A549 (cell line): ENCODE measurements at regions not wholly inside any gene's neighbourhood (a gene's known extent, or its start where the extent isn't known, plus 50 kb on each side); places are given as distances from the start of the nearest gene placed in this dataset.

ENCODE experiments used
- CTCF ChIP-seq: fragments of >200 bp; sonication (Bioruptor Twin); formaldehyde crosslinking; IDR thresholded peaks from 3 replicates; pipeline ENCODE4 v1.5.1; 2016
- POLR2A ChIP-seq: IDR thresholded peaks from 2 replicates; pipeline ENCODE4 v1.6.1; 2012; ENCODE audit warnings: mild to moderate bottlenecking, low read length

GRCh38 chr3:76198086-76198485, 412.7 kb upstream of the ZNF717 start:
- no peak for TF ChIP-seq CTCF
- TF ChIP-seq POLR2A: no peak
